Lower leg skin (tissue), 3 donors: ENCODE measurements at regions not wholly inside any gene's neighbourhood (a gene's known extent, or its start where the extent isn't known, plus 50 kb on each side); places are given as distances from the start of the nearest gene placed in this dataset.

Source experiments
- CTCF ChIP-seq, 3 donors: fragments of 450-650 bp; IDR thresholded peaks; one replicate each; pipeline ENCODE4 v1.5.1; 2016; ENCODE audit warnings: antibody characterized with exemption in 3 of 3, mild to moderate bottlenecking in 3 of 3, moderate library complexity in 2 of 3
- POLR2A ChIP-seq, 2 donors: fragments of 450-650 bp; IDR thresholded peaks; one replicate each; pipeline ENCODE4 v1.6.1; 2016 to 2017; ENCODE audit warnings: antibody characterized with exemption in 2 of 2, mild to moderate bottlenecking in 1 of 2, moderate library complexity in 1 of 2

GRCh38 chr1:40926441-40926840, 53.1 kb upstream of the CTPS1 start:
- TF ChIP-seq CTCF (IDR thresholded peaks at IDR 0.05) = no peak
- no peak for TF ChIP-seq POLR2A (IDR thresholded peaks at IDR 0.05)
